SK-N-SH treated with all-trans-retinoic acid at 6 μM for 48 hours (cell line): ENCODE measurements at regions not wholly inside any gene's neighbourhood (a gene's known extent, or its start where the extent isn't known, plus 50 kb on each side); places are given as distances from the start of the nearest gene placed in this dataset.

Experiments used
- SNAI2 ChIP-seq: fragments of 250-450 bp; sonication (Bioruptor Pico); IDR thresholded peaks from 2 replicates; pipeline ENCODE4 v1.5.0; 2020; ENCODE audit warnings: mild to moderate bottlenecking, moderate library complexity
- TF ChIP-seq, protein P1 (sequence below): fragments of 250-450 bp; sonication (Bioruptor Pico); IDR thresholded peaks from 2 replicates; pipeline ENCODE4 v1.5.1; 2021; ENCODE audit warnings: mild to moderate bottlenecking, moderate library complexity

GRCh38 chr14:65354715-65355114 lies 57.8 kb upstream of the FUT8 start:
- TF ChIP-seq SNAI2 (CRISPR knock-in tag), result no peak
- TF ChIP-seq, protein P1, sequence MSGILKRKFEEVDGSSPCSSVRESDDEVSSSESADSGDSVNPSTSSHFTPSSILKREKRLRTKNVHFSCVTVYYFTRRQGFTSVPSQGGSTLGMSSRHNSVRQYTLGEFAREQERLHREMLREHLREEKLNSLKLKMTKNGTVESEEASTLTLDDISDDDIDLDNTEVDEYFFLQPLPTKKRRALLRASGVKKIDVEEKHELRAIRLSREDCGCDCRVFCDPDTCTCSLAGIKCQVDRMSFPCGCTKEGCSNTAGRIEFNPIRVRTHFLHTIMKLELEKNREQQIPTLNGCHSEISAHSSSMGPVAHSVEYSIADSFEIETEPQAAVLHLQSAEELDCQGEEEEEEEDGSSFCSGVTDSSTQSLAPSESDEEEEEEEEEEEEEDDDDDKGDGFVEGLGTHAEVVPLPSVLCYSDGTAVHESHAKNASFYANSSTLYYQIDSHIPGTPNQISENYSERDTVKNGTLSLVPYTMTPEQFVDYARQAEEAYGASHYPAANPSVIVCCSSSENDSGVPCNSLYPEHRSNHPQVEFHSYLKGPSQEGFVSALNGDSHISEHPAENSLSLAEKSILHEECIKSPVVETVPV (CRISPR knock-in tag), result no peak
